H1 (cell line): ENCODE measurements at regions not wholly inside any gene's neighbourhood (a gene's known extent, or its start where the extent isn't known, plus 50 kb on each side); places are given as distances from the start of the nearest gene placed in this dataset.

Experiments used
- CTCF ChIA-PET: fragments of 300-600 bp; sonication (Branson Sonifier 250); formaldehyde crosslinking; loops from one replicate; lab custom pipeline; 2021; ENCODE audit not compliant: partially characterized antibody; lab: Charles Lee
- POLR2A ChIA-PET: fragments of 300-600 bp; sonication (Branson Sonifier 250); formaldehyde crosslinking; loops from one replicate; lab custom pipeline; 2021; ENCODE audit warnings: inconsistent platforms; ENCODE audit not compliant: partially characterized antibody; lab: Charles Lee
- DNase-seq, 2 experiments: peaks; one replicate each; pipeline versions ENCODE4 v3.0.0 to v3.0.0-alpha.2; 2010 to 2022; ENCODE audit warnings: low spot score in 2 of 2, low read depth in 1 of 2, mixed read lengths in 1 of 2
- FAIRE-seq: peaks from 2 replicates; lab custom pipeline; 2011; peaks lifted over from hg19 to GRCh38; lab: Jason Lieb, UNC
- H2AFZ ChIP-seq: 2 replicates; pipeline ENCODE4 v1.8.1; 2012; ENCODE audit warnings: low read length, inconsistent platforms
- H2AK5ac ChIP-seq: 2 replicates; pipeline ENCODE4 v1.6.1; 2013; ENCODE audit warnings: low read depth, low read length
- H2BK120ac ChIP-seq: replicated peaks from 2 replicates; pipeline ENCODE3; 2013; ENCODE audit warnings: low read depth, low read length, inconsistent platforms
- H2BK12ac ChIP-seq: 2 replicates; pipeline ENCODE4 v1.6.1; 2013; ENCODE audit warnings: low read depth, low read length
- H2BK15ac ChIP-seq: 2 replicates; pipeline ENCODE4 v1.6.1; 2013; ENCODE audit warnings: low read length
- H2BK20ac ChIP-seq: 2 replicates; pipeline ENCODE4 v1.6.1; 2013; ENCODE audit warnings: low read length
- H2BK5ac ChIP-seq: 2 replicates; pipeline ENCODE4 v1.6.1; 2013; ENCODE audit warnings: low read depth, low read length
- H3K14ac ChIP-seq: 2 replicates; pipeline ENCODE4 v1.6.1; 2013; ENCODE audit warnings: inconsistent platforms; ENCODE audit not compliant: insufficient read length
- H3K18ac ChIP-seq: 2 replicates; pipeline ENCODE4 v1.6.1; 2013; ENCODE audit warnings: low read length; ENCODE audit errors: extremely low read depth
- H3K23ac ChIP-seq: 2 replicates; pipeline ENCODE4 v1.6.1; 2013; ENCODE audit warnings: inconsistent platforms; ENCODE audit not compliant: insufficient read length
- H3K23me2 ChIP-seq: 2 replicates; pipeline ENCODE4 v1.6.1; 2013; ENCODE audit warnings: low read depth, low read length
- H3K27ac ChIP-seq: 2 replicates; pipeline ENCODE4 v1.6.1; 2011; ENCODE audit warnings: low read depth, low read length, inconsistent platforms
- H3K27me3 ChIP-seq, 4 experiments: replicated peaks in 1 of 4; 1 replicate in 1 of 4; 2 replicates in 3 of 4; pipeline versions ENCODE4 v1.6.1 to v1.8.1; 2011 to 2013; ENCODE audit warnings: low read length in 3 of 4, mild to moderate bottlenecking in 3 of 4, inconsistent platforms in 2 of 4, mixed read lengths in 2 of 4, moderate library complexity in 1 of 4; ENCODE audit not compliant: control insufficient read depth in 3 of 4, insufficient read depth in 3 of 4; ENCODE audit errors: extremely low read depth in 1 of 4
- H3K36me3 ChIP-seq, 4 experiments: 2 replicates each; pipeline versions ENCODE4 v1.6.1 to v1.8.1; 2011 to 2013; ENCODE audit warnings: mild to moderate bottlenecking in 4 of 4, low read length in 3 of 4, moderate library complexity in 2 of 4, control low read depth in 1 of 4, inconsistent platforms in 1 of 4; ENCODE audit not compliant: insufficient read depth in 4 of 4, control insufficient read depth in 2 of 4
- H3K4ac ChIP-seq: replicated peaks from 2 replicates; pipeline ENCODE3; 2013; ENCODE audit warnings: low read length, low read depth, mixed read lengths, inconsistent platforms; ENCODE audit not compliant: insufficient read length
- H3K4me1 ChIP-seq, 4 experiments: replicated peaks in 1 of 4; 1 replicate in 1 of 4; 2 replicates in 3 of 4; pipeline versions ENCODE4 v1.6.1 to v1.8.1; 2011 to 2013; ENCODE audit warnings: low read length in 3 of 4, inconsistent platforms in 2 of 4, mixed read lengths in 1 of 4; ENCODE audit not compliant: insufficient read depth in 4 of 4, control insufficient read depth in 3 of 4
- H3K4me2 ChIP-seq, 2 experiments: 2 replicates each; pipeline versions ENCODE4 v1.6.1 to v1.8.1; 2011 to 2013; ENCODE audit warnings: low read depth in 2 of 2, low read length in 2 of 2, control low read depth in 1 of 2, inconsistent platforms in 1 of 2, mild to moderate bottlenecking in 1 of 2; ENCODE audit not compliant: insufficient read depth in 1 of 2
- H3K4me3 ChIP-seq, 4 experiments: fragments of 200-600, 300-600 bp in 1 of 4; sonication (generic), shearing (Covaris generic), sonication (Bioruptor Twin) in 1 of 4; 2 replicates each; pipeline versions ENCODE4 v1.5.1 to v1.8.1; 2011 to 2016; ENCODE audit warnings: low read length in 4 of 4, low read depth in 3 of 4, control low read depth in 2 of 4, inconsistent platforms in 2 of 4, mild to moderate bottlenecking in 2 of 4, mixed read lengths in 1 of 4, moderate library complexity in 1 of 4; ENCODE audit not compliant: insufficient read depth in 2 of 4; ENCODE audit errors: extremely low read depth in 1 of 4
- H3K56ac ChIP-seq: replicated peaks from 2 replicates; pipeline ENCODE3; 2013; ENCODE audit warnings: low read depth, mild to moderate bottlenecking, mixed read lengths, low read length, inconsistent platforms; ENCODE audit not compliant: insufficient read length
- H3K79me1 ChIP-seq: 2 replicates; pipeline ENCODE4 v1.6.1; 2013; ENCODE audit warnings: low read depth, low read length, control low read depth
- H3K79me2 ChIP-seq, 2 experiments: 2 replicates each; pipeline versions ENCODE4 v1.6.1 to v1.8.1; 2012 to 2013; ENCODE audit warnings: low read length in 2 of 2, mild to moderate bottlenecking in 2 of 2, inconsistent platforms in 1 of 2; ENCODE audit not compliant: insufficient read depth in 2 of 2, control insufficient read depth in 1 of 2
- H3K9ac ChIP-seq, 4 experiments: replicated peaks in 1 of 4; 1 replicate in 1 of 4; 2 replicates in 3 of 4; pipeline versions ENCODE4 v1.6.1 to v1.8.1; 2011 to 2013; ENCODE audit warnings: low read depth in 3 of 4, low read length in 3 of 4, control low read depth in 2 of 4, mild to moderate bottlenecking in 2 of 4, moderate library complexity in 2 of 4, inconsistent platforms in 1 of 4; ENCODE audit errors: extremely low read depth in 1 of 4
- H3K9me3 ChIP-seq, 2 experiments: 2 replicates each; pipeline versions ENCODE4 v1.6.1 to v1.8.1; 2012 to 2013; ENCODE audit warnings: mild to moderate bottlenecking in 2 of 2, moderate library complexity in 2 of 2, control low read depth in 1 of 2, inconsistent platforms in 1 of 2, low read depth in 1 of 2, low read length in 1 of 2, mixed read lengths in 1 of 2; ENCODE audit not compliant: insufficient read depth in 2 of 2
- H4K20me1 ChIP-seq, 2 experiments: replicated peaks in 1 of 2; 2 replicates each; pipeline versions ENCODE3 to v1.8.1; 2011 to 2013; ENCODE audit warnings: inconsistent platforms in 2 of 2, low read length in 2 of 2, mild to moderate bottlenecking in 1 of 2; ENCODE audit not compliant: insufficient read depth in 2 of 2, control insufficient read depth in 1 of 2
- H4K5ac ChIP-seq: 2 replicates; pipeline ENCODE4 v1.6.1; 2013; ENCODE audit warnings: low read length, low read depth, mixed read lengths, inconsistent platforms; ENCODE audit not compliant: insufficient read length
- H4K8ac ChIP-seq: 2 replicates; pipeline ENCODE4 v1.8.0; 2013; ENCODE audit warnings: mild to moderate bottlenecking, moderate library complexity, low read length, inconsistent platforms; ENCODE audit not compliant: insufficient read depth; ENCODE audit errors: extremely low read depth
- H4K91ac ChIP-seq: replicated peaks from 2 replicates; pipeline ENCODE3; 2013; ENCODE audit warnings: low read length, mixed read lengths, inconsistent platforms; ENCODE audit not compliant: insufficient read length
- JUND ChIP-seq: IDR thresholded peaks from 2 replicates; pipeline ENCODE4 v1.6.1; 2011; ENCODE audit warnings: mild to moderate bottlenecking, improper control_type of control experiment, low read length
- KDM1A ChIP-seq: fragments of 200-600, 300-600 bp; sonication (generic); IDR thresholded peaks from 2 replicates; pipeline ENCODE4 v1.7.1; 2016; ENCODE audit warnings: mild to moderate bottlenecking, low read length, borderline replicate concordance
- RBBP5 ChIP-seq: IDR thresholded peaks from 2 replicates; pipeline ENCODE4 v1.7.1; 2012; ENCODE audit warnings: low read depth, mild to moderate bottlenecking, inconsistent platforms, low read length, moderate library complexity, borderline replicate concordance
- SAP30 ChIP-seq: fragments of 300-600 bp; sonication (generic); IDR thresholded peaks from 2 replicates; pipeline ENCODE4 v1.7.1; 2012; ENCODE audit warnings: low read length, moderate library complexity, mild to moderate bottlenecking, inconsistent platforms; ENCODE audit not compliant: insufficient read depth, insufficient replicate concordance
- SIRT6 ChIP-seq: IDR thresholded peaks from one replicate; pipeline ENCODE4 v1.7.1; 2012; ENCODE audit warnings: low read length, inconsistent platforms
- TBP ChIP-seq: IDR thresholded peaks from 2 replicates; pipeline ENCODE4 v1.6.1; 2011; ENCODE audit warnings: low read depth, low read length, improper control_type of control experiment
- WGBS, 2 experiments: shearing (Covaris generic) in 1 of 2; methylation state at CpG; one replicate each; pipeline versions ENCODE4 v1.1.6 to v1.1.7; 2013 to 2015; ENCODE audit warnings: low lambda C conversion rate in 2 of 2, mixed read lengths in 2 of 2, inconsistent platforms in 1 of 2, low coverage in 1 of 2, missing lambda C conversion rate in 1 of 2; ENCODE audit not compliant: insufficient replicate concordance in 2 of 2, insufficient coverage in 1 of 2, insufficient read length in 1 of 2; ENCODE audit errors: extremely low coverage in 1 of 2, missing lambda C conversion rate in 1 of 2; 5-methylcytosine and 5-hydroxymethylcytosine counted together
- TF ChIP-seq, protein P1 (sequence below), 3 experiments: IDR thresholded peaks; 1 replicate in 2 of 3; 2 replicates in 1 of 3; pipeline versions ENCODE4 v1.5.1 to v1.6.1; 2011; ENCODE audit warnings: low read length in 3 of 3, mild to moderate bottlenecking in 3 of 3, inconsistent platforms in 2 of 3, low read depth in 1 of 3, moderate library complexity in 1 of 3; ENCODE audit not compliant: insufficient read depth in 1 of 3; ENCODE audit errors: control extremely low read depth in 1 of 3

DNA sequence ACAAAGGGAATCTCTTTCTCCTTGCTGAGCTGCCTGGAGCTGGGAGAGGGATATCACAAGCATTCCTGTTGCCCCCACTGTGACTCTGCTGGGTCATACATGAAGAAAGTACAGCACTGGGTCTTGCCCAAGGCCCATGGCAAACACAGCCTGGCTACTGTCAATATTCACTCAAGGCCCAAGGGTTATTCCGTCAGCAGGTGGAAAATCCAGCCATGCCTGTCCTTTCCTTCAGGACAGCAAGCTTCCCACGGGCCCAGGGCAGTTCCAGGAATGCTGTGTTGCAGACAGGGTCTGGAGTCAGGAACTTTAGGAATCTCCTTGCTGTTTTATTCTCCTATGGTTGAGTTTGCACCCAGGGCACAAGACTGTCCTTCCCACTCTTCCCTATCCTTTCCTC is 106.8 kb downstream of the TNFSF13B start:
- H3K79me2 ChIP-seq = no peaks in the 10 kb centered on the region
- H3K27ac ChIP-seq = no peak overlapping the region
- no peak overlapping the region for H2AFZ ChIP-seq
- H4K20me1 ChIP-seq = peaks cover 0 to 2% of the 10 kb centered on the region in 2 experiments
- no peaks in the 10 kb centered on the region for H3K79me1 ChIP-seq
- no peak overlapping the region for H2BK12ac ChIP-seq
- ChIA-PET CTCF (interaction anchor here (1.0 kb wide), 1 partner anchor 9 kb away, joined by 3 read pairs; no protein-coding TSS in a partner anchor), POLR2A (no interaction called here)
- no peak overlapping the region for H4K8ac ChIP-seq
- H3K23me2 ChIP-seq = no peaks in the 10 kb centered on the region
- H3K14ac ChIP-seq = no peak overlapping the region
- H3K56ac ChIP-seq = no peak overlapping the region
- no peaks in the 10 kb centered on the region for H3K36me3 ChIP-seq
- H3K18ac ChIP-seq = no peak overlapping the region
- H4K5ac ChIP-seq = no peak overlapping the region
- H3K4me1 ChIP-seq = no peaks in the 10 kb centered on the region
- H3K4ac ChIP-seq = no peak overlapping the region
- no peak overlapping the region for H3K4me3 ChIP-seq
- H4K91ac ChIP-seq = no peak overlapping the region
- no peak overlapping the region for H2BK20ac ChIP-seq
- H2AK5ac ChIP-seq = no peak overlapping the region
- DNase-seq = no peak
- H2BK15ac ChIP-seq = no peak overlapping the region
- no peak overlapping the region for H2BK5ac ChIP-seq
- no peaks in the 10 kb centered on the region for H3K27me3 ChIP-seq
- no peak overlapping the region for H3K9ac ChIP-seq
- FAIRE-seq = no peak
- H3K23ac ChIP-seq = no peak overlapping the region
- H2BK120ac ChIP-seq = no peak overlapping the region
- TF ChIP-seq SIRT6 (no peak), RBBP5 (no peak), SAP30 (no peak), TBP (no peak), JUND (no peak), KDM1A (no peak)
- TF ChIP-seq, protein P1, sequence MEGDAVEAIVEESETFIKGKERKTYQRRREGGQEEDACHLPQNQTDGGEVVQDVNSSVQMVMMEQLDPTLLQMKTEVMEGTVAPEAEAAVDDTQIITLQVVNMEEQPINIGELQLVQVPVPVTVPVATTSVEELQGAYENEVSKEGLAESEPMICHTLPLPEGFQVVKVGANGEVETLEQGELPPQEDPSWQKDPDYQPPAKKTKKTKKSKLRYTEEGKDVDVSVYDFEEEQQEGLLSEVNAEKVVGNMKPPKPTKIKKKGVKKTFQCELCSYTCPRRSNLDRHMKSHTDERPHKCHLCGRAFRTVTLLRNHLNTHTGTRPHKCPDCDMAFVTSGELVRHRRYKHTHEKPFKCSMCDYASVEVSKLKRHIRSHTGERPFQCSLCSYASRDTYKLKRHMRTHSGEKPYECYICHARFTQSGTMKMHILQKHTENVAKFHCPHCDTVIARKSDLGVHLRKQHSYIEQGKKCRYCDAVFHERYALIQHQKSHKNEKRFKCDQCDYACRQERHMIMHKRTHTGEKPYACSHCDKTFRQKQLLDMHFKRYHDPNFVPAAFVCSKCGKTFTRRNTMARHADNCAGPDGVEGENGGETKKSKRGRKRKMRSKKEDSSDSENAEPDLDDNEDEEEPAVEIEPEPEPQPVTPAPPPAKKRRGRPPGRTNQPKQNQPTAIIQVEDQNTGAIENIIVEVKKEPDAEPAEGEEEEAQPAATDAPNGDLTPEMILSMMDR (IDR thresholded peaks at IDR 0.05; ENCODE audit: control extremely low read depth in 1 of 3, insufficient read depth in 1 of 3, low read depth in 1 of 3, low read length in 3 of 3) = no peak
- no peak overlapping the region for H3K4me2 ChIP-seq
- H3K9me3 ChIP-seq = 0 out of 4 replicates have a peak, but pooled peaks cover 0 to 2% of the 10 kb centered on the region in 2 experiments
- WGBS, 2 experiments = 100% methylated on average over 2 of the region's 2 CpGs; no CpG with 5 or more reads in 1 of the 2 experiments
